Neural cell (in vitro differentiated cells): ENCODE measurements at regions not wholly inside any gene's neighbourhood (a gene's known extent, or its start where the extent isn't known, plus 50 kb on each side); places are given as distances from the start of the nearest gene placed in this dataset.

Experiments
- H2AFZ ChIP-seq: fragments of 200-600, 300-800 bp; sonication (generic), shearing (Covaris generic); 2 replicates; pipeline ENCODE4 v1.6.0; 2014; ENCODE audit warnings: low read depth, mild to moderate bottlenecking, antibody characterized with exemption, low read length, moderate library complexity
- H3F3A ChIP-seq: fragments of 200-600 bp; shearing (Covaris generic); 2 replicates; pipeline ENCODE4 v1.6.1; 2016; ENCODE audit warnings: mild to moderate bottlenecking, moderate library complexity, mixed read lengths, antibody characterized with exemption, low read length; ENCODE audit not compliant: insufficient read depth, poor library complexity, severe bottlenecking
- H3K27ac ChIP-seq: fragments of 200-600, 300-800 bp; sonication (generic), shearing (Covaris generic); 2 replicates; pipeline ENCODE4 v1.5.1; 2014; ENCODE audit warnings: mild to moderate bottlenecking, low read length, moderate library complexity
- H3K27me3 ChIP-seq: fragments of 300-800, 200-600 bp; sonication (generic), shearing (Covaris generic); 2 replicates; pipeline ENCODE4 v1.6.0; 2014; ENCODE audit warnings: mild to moderate bottlenecking, low read depth, low read length, moderate library complexity; ENCODE audit not compliant: insufficient read depth
- H3K36me3 ChIP-seq: fragments of 300-800, 200-600 bp; sonication (generic), shearing (Covaris generic); 2 replicates; pipeline ENCODE4 v1.5.1; 2014; ENCODE audit warnings: mild to moderate bottlenecking, antibody characterized with exemption, low read length, moderate library complexity; ENCODE audit not compliant: insufficient read depth
- H3K4me2 ChIP-seq: fragments of 300-800, 200-600 bp; sonication (generic), shearing (Covaris generic); 2 replicates; pipeline ENCODE4 v1.6.0; 2014; ENCODE audit warnings: mild to moderate bottlenecking, low read length
- H3K4me3 ChIP-seq: fragments of 300-800, 200-600 bp; sonication (generic), shearing (Covaris generic); 2 replicates; pipeline ENCODE4 v1.5.1; 2014; ENCODE audit warnings: mild to moderate bottlenecking, low read length, moderate library complexity
- H3K79me2 ChIP-seq: fragments of 200-600 bp; shearing (Covaris generic); replicated peaks from 2 replicates; pipeline ENCODE4 v1.6.0; 2014; ENCODE audit warnings: mild to moderate bottlenecking, low read length, moderate library complexity; ENCODE audit not compliant: insufficient read depth
- H3K9ac ChIP-seq: fragments of 300-800, 200-600 bp; sonication (generic), shearing (Covaris generic); 2 replicates; pipeline ENCODE4 v1.6.1; 2016; ENCODE audit warnings: mild to moderate bottlenecking, low read length, mixed read lengths
- H3K9me2 ChIP-seq: fragments of 200-600 bp; shearing (Covaris generic); 2 replicates; pipeline ENCODE4 v1.6.1; 2016; ENCODE audit warnings: mild to moderate bottlenecking, low read length, mixed read lengths; ENCODE audit not compliant: insufficient read depth
- H3K9me3 ChIP-seq: fragments of 200-600, 300-800 bp; sonication (generic), shearing (Covaris generic); 2 replicates; pipeline ENCODE4 v1.6.1; 2016; ENCODE audit warnings: mild to moderate bottlenecking, mixed run types, low read length, moderate library complexity, mixed read lengths
- H4K20me1 ChIP-seq: fragments of 200-600 bp; shearing (Covaris generic); 2 replicates; pipeline ENCODE4 v1.6.1; 2016; ENCODE audit warnings: mild to moderate bottlenecking, mixed run types; ENCODE audit not compliant: insufficient read depth
- EP300 ChIP-seq: fragments of 450-650 bp; conservative IDR thresholded peaks from 2 replicates; pipeline ENCODE4 v1.6.1; 2014; ENCODE audit warnings: antibody characterized with exemption, mild to moderate bottlenecking, moderate library complexity; ENCODE audit not compliant: poor library complexity, severe bottlenecking
- EZH2 ChIP-seq: fragments of 200-600, 300-800 bp; shearing (Covaris generic), sonication (generic); IDR thresholded peaks from 2 replicates; pipeline ENCODE4 v1.6.1; 2014; ENCODE audit warnings: antibody characterized with exemption, low read length, borderline replicate concordance, mild to moderate bottlenecking; ENCODE audit not compliant: insufficient read depth, poor library complexity, severe bottlenecking
- MXI1 ChIP-seq: fragments of 450-650 bp; conservative IDR thresholded peaks from 2 replicates; pipeline ENCODE4 v1.6.1; 2014; ENCODE audit warnings: antibody characterized with exemption, mild to moderate bottlenecking; ENCODE audit not compliant: poor library complexity, severe bottlenecking
- POLR2AphosphoS5 ChIP-seq: IDR thresholded peaks from 2 replicates; pipeline ENCODE4 v1.6.1; 2012
- RAD21 ChIP-seq: fragments of 450-650 bp; conservative IDR thresholded peaks from 2 replicates; pipeline ENCODE4 v1.6.1; 2014; ENCODE audit warnings: antibody characterized with exemption, mild to moderate bottlenecking, moderate library complexity
- SMC3 ChIP-seq: fragments of 450-650 bp; conservative IDR thresholded peaks from 2 replicates; pipeline ENCODE4 v1.6.1; 2014; ENCODE audit warnings: antibody characterized with exemption, mild to moderate bottlenecking, moderate library complexity; ENCODE audit not compliant: poor library complexity
- TAF1 ChIP-seq: IDR thresholded peaks from 2 replicates; pipeline ENCODE4 v1.6.1; 2012; ENCODE audit warnings: low read depth
- TF ChIP-seq, protein P1 (sequence below): IDR thresholded peaks from 2 replicates; pipeline ENCODE4 v1.6.1; 2012; ENCODE audit warnings: borderline replicate concordance
- TF ChIP-seq, protein P2 (sequence below): fragments of 450-650 bp; IDR thresholded peaks from 2 replicates; pipeline ENCODE4 v1.5.1; 2014; ENCODE audit warnings: antibody characterized with exemption, mild to moderate bottlenecking, moderate library complexity; ENCODE audit not compliant: poor library complexity, severe bottlenecking

DNA sequence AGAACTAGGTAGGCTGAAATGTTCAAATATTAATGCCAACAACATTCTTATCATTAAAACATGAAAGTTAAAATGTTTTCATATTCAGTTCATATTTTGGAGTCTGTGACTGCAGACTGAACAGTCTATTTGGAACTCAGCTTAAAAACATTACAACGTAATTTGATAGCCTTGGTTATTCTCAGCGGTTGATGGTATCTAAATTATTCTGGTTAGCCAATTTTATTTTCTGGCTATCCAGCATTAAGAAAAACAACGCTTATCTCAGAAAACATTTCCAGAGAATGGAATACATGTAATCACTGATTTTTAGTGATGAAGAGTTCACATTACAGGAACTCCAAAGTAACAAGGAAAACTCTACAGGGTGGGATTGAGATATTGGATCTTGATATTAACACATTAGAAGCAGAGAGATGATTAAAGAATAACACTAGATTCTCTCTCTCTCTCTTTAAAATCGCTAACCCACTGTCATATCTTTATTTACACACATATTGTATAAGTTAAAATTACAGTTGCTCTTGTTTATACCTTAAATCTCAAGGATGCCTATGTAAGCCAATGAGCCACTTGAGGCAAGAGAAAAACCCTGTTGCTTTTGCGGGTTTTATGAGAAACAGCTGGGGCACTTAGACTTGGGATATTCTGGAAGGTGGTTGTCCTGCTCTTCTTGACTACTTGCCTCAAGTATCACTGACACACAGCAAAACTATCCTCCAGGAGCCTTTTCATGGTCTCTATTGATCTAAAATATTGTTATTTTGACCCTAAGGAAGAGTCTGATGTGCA lies 84.9 kb downstream of the ICOS start:
- Histone ChIP-seq H3K4me3 (no peak overlapping the region), H3K79me2 (no peaks in the 10 kb centered on the region), H3K27me3 (no peaks in the 10 kb centered on the region), H3K9ac (no peak overlapping the region), H3K9me2 (no peaks in the 10 kb centered on the region), H3K36me3 (no peaks in the 10 kb centered on the region), H3K9me3 (no peaks in the 10 kb centered on the region), H3K4me2 (no peak overlapping the region), H2AFZ (no peak overlapping the region), H4K20me1 (no peaks in the 10 kb centered on the region), H3F3A (no peaks in the 10 kb centered on the region), H3K27ac (no peak overlapping the region)
- TF ChIP-seq EZH2, result no peak
- TF ChIP-seq MXI1, result no peak
- TF ChIP-seq EP300, result no peak

DNA sequence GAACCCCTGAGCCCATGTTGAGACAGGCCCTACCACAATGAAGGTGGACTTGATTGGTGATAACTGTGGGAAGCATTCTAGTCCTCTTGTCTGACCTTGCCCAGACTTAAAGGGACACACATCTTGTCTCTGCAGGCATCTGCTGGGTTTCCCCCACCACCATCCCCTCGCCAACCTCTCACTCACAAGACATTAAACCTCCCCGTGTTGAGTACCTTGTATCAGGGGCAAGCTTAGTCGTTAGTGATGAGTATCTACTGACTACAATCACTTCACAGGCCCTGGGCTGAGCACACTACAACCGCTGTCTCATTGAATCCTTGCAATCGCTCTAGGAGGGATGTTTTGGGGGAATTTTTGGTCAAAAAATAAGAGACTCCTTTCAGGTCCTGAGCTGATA lies 86.0 kb downstream of the ICOS start:
- Histone ChIP-seq H3K4me3 (no peak overlapping the region), H2AFZ (no peak overlapping the region), H3K9ac (no peak overlapping the region), H3F3A (no peaks in the 10 kb centered on the region), H3K4me2 (no peak overlapping the region), H4K20me1 (no peaks in the 10 kb centered on the region), H3K79me2 (no peaks in the 10 kb centered on the region), H3K36me3 (no peaks in the 10 kb centered on the region), H3K9me3 (no peaks in the 10 kb centered on the region), H3K9me2 (no peaks in the 10 kb centered on the region), H3K27me3 (no peaks in the 10 kb centered on the region), H3K27ac (no peak overlapping the region)
- TF ChIP-seq TAF1 (no peak), SMC3 (no peak), RAD21 (no peak), EZH2 (no peak), MXI1 (no peak), EP300 (no peak), POLR2AphosphoS5 (no peak)
- TF ChIP-seq, protein P1, sequence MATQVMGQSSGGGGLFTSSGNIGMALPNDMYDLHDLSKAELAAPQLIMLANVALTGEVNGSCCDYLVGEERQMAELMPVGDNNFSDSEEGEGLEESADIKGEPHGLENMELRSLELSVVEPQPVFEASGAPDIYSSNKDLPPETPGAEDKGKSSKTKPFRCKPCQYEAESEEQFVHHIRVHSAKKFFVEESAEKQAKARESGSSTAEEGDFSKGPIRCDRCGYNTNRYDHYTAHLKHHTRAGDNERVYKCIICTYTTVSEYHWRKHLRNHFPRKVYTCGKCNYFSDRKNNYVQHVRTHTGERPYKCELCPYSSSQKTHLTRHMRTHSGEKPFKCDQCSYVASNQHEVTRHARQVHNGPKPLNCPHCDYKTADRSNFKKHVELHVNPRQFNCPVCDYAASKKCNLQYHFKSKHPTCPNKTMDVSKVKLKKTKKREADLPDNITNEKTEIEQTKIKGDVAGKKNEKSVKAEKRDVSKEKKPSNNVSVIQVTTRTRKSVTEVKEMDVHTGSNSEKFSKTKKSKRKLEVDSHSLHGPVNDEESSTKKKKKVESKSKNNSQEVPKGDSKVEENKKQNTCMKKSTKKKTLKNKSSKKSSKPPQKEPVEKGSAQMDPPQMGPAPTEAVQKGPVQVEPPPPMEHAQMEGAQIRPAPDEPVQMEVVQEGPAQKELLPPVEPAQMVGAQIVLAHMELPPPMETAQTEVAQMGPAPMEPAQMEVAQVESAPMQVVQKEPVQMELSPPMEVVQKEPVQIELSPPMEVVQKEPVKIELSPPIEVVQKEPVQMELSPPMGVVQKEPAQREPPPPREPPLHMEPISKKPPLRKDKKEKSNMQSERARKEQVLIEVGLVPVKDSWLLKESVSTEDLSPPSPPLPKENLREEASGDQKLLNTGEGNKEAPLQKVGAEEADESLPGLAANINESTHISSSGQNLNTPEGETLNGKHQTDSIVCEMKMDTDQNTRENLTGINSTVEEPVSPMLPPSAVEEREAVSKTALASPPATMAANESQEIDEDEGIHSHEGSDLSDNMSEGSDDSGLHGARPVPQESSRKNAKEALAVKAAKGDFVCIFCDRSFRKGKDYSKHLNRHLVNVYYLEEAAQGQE, result no peak
- TF ChIP-seq, protein P2, sequence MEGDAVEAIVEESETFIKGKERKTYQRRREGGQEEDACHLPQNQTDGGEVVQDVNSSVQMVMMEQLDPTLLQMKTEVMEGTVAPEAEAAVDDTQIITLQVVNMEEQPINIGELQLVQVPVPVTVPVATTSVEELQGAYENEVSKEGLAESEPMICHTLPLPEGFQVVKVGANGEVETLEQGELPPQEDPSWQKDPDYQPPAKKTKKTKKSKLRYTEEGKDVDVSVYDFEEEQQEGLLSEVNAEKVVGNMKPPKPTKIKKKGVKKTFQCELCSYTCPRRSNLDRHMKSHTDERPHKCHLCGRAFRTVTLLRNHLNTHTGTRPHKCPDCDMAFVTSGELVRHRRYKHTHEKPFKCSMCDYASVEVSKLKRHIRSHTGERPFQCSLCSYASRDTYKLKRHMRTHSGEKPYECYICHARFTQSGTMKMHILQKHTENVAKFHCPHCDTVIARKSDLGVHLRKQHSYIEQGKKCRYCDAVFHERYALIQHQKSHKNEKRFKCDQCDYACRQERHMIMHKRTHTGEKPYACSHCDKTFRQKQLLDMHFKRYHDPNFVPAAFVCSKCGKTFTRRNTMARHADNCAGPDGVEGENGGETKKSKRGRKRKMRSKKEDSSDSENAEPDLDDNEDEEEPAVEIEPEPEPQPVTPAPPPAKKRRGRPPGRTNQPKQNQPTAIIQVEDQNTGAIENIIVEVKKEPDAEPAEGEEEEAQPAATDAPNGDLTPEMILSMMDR, result no peak
